ENCODE measurements at regions not wholly inside any gene's neighbourhood (a gene's known extent, or its start where the extent isn't known, plus 50 kb on each side); places are given as distances from the start of the nearest gene placed in this dataset.

DNA sequence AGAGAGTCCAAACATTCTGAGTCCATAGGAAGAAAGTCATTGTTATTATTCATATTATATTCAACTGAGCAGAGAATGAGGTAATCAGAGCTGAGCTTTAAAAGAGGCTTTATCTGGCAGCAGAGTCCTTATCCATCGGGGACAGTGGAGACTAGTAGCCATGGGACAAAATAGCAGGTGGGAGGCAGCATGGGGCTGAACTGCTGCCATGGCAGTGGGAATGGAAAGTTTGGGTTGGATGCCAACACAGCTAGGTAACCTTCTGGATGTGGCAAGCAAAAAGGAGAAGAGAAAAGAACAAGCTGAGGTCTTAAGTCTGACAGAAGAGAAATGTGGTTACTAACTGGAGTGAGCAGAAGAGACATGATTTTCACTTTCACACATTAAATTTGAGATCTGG, 71.0 kb upstream of the CDKN3 start:
- Histone ChIP-seq H3K27ac (ENCODE audit: low read length) (no peak overlapping the region), H3K4me3 (ENCODE audit: low read depth in 1 of 2, low read length in 2 of 2) (no peak overlapping the region), H3K4me1 (ENCODE audit: control insufficient read depth in 1 of 2, insufficient read depth in 2 of 2, low read length in 2 of 2) (no peaks in the 10 kb centered on the region), H3K27me3 (ENCODE audit: low read depth, low read length) (no peaks in the 10 kb centered on the region), H3K9me3 (ENCODE audit: control insufficient read depth in 1 of 2, low read length in 2 of 2) (no peaks in the 10 kb centered on the region), H3K36me3 (ENCODE audit: control insufficient read depth in 1 of 2, insufficient read depth in 2 of 2, low read length in 2 of 2) (no peaks in the 10 kb centered on the region)

DNA sequence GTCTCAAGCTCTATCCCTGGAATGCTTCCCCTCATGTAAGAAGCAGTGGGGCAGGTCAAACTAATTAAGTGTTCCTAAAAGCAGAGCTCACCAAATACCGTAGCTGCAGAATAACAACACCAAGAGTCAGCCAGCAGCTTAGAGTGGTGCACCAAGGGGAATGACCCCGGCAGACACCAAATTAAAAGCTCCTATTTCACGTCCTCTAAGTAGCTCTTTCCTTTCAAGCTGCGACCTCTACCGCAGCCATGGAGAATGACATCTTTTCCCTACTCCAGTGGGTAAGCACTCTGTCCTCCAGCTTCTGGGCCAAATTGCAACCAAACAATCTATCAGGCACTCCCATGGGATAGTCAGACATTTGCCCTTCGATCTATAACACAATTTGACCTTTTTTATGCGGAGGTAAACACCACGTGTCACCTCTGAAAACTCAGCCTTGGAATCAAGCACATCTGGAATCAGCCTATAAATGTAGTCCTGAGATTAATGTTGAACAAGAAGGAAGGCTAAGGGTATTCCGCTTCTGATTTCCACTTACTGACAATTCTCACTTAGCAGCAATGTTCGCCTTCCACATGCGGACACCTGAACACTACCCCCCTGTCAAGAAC, 67.6 kb upstream of the CDKN3 start:
- no peaks in the 10 kb centered on the region for H3K36me3 ChIP-seq (ENCODE audit: control insufficient read depth in 1 of 2, insufficient read depth in 2 of 2, low read length in 2 of 2)
- H3K9me3 ChIP-seq (ENCODE audit: control insufficient read depth in 1 of 2, low read length in 2 of 2), result no peaks in the 10 kb centered on the region
- no peak overlapping the region for H3K27ac ChIP-seq (ENCODE audit: low read length)
- H3K4me3 ChIP-seq (ENCODE audit: low read depth in 1 of 2, low read length in 2 of 2), result no peak overlapping the region
- no peaks in the 10 kb centered on the region for H3K27me3 ChIP-seq (ENCODE audit: low read depth, low read length)
- H3K4me1 ChIP-seq (ENCODE audit: control insufficient read depth in 1 of 2, insufficient read depth in 2 of 2, low read length in 2 of 2), result no peaks in the 10 kb centered on the region

DNA sequence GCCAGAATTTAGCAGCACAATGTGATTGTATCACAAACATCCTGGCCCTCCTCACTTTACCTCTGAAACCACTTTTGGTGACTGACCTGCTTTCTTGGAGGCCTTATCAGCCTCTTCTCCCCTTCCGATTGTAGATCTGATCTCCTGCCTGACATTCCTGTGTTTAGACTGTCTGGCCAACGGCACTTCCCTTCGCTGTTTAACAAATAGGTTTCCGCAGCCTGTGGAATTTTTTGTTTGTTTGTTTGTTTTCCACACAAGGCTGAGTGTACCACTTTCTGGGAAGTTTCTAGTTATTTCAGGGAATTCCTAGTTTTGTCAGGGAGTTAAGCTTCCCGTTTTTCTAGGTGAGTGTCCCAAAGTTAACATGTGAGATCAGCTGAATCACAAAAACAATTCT, 65.9 kb upstream of the CDKN3 start:
- Histone ChIP-seq H3K36me3 (ENCODE audit: control insufficient read depth in 1 of 2, insufficient read depth in 2 of 2, low read length in 2 of 2) (no peaks in the 10 kb centered on the region), H3K4me1 (ENCODE audit: control insufficient read depth in 1 of 2, insufficient read depth in 2 of 2, low read length in 2 of 2) (no peaks in the 10 kb centered on the region), H3K27me3 (ENCODE audit: low read depth, low read length) (no peaks in the 10 kb centered on the region), H3K27ac (ENCODE audit: low read length) (no peak overlapping the region), H3K9me3 (ENCODE audit: control insufficient read depth in 1 of 2, low read length in 2 of 2) (no peaks in the 10 kb centered on the region), H3K4me3 (ENCODE audit: low read depth in 1 of 2, low read length in 2 of 2) (no peak overlapping the region)

DNA sequence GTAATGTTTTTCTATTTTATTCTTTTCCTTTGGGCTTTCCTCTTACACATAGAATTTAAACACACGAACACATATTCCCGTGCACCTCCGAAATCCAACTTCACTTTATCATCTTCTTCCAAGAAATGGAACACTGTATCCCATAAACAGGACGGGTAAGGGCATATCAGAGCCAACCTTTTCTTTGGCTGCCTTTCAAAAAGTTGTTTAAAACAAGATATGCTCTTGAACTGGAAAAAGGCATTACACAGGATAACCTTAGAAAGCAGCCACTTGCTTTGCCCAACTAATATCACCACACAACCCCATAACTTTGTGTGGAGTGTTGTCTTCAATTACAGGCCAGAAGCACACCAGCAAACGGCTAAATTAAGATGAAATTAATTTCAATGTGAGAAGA, 65.3 kb upstream of the CDKN3 start:
- Histone ChIP-seq H3K9me3 (ENCODE audit: control insufficient read depth in 1 of 2, low read length in 2 of 2) (no peaks in the 10 kb centered on the region), H3K4me3 (ENCODE audit: low read depth in 1 of 2, low read length in 2 of 2) (no peak overlapping the region), H3K36me3 (ENCODE audit: control insufficient read depth in 1 of 2, insufficient read depth in 2 of 2, low read length in 2 of 2) (no peaks in the 10 kb centered on the region), H3K4me1 (ENCODE audit: control insufficient read depth in 1 of 2, insufficient read depth in 2 of 2, low read length in 2 of 2) (no peaks in the 10 kb centered on the region), H3K27me3 (ENCODE audit: low read depth, low read length) (no peaks in the 10 kb centered on the region), H3K27ac (ENCODE audit: low read length) (no peak overlapping the region)

DNA sequence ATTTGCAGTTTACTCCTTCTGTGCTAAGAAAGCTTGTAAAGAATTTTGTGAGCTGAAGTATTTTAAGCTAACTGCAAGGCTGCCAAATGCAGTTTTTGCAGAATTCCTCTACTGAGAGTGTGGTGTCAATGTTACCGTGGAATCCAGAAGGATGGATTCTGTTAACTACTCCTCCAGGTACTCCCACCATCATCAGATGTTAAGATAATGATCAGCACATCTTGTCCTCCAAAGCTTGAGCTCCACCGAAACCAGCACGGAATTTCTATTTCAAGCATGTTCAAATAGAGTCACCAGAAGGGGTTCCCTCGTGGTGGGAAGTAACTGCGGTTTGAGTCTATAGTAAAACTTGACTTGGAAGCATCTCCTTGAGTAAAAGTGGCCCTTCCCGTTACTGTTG, 64.3 kb upstream of the CDKN3 start:
- Histone ChIP-seq H3K27me3 (ENCODE audit: low read depth, low read length) (no peaks in the 10 kb centered on the region), H3K9me3 (ENCODE audit: control insufficient read depth in 1 of 2, low read length in 2 of 2) (no peaks in the 10 kb centered on the region), H3K4me3 (ENCODE audit: low read depth in 1 of 2, low read length in 2 of 2) (no peak overlapping the region), H3K36me3 (ENCODE audit: control insufficient read depth in 1 of 2, insufficient read depth in 2 of 2, low read length in 2 of 2) (no peaks in the 10 kb centered on the region), H3K4me1 (ENCODE audit: control insufficient read depth in 1 of 2, insufficient read depth in 2 of 2, low read length in 2 of 2) (no peaks in the 10 kb centered on the region), H3K27ac (ENCODE audit: low read length) (no peak overlapping the region)

DNA sequence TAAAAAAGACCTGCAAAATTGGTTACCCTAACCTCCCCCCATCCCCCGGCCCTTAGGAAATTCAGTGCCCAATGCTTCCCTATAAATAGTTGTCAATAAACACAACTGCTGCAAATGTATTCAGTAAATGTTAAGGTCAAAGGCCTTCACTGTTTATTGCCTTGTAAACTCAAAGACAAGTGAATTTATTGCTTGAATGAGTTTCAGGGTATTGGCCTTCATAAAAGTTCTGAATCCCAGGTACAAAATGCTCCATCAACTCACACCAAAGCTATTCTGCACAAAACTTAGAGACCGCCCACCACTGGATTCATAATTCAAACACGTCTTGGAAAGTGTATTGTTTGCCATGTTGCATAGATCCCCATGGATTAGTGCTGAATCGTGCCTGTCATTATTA, 63.3 kb upstream of the CDKN3 start:
- Histone ChIP-seq H3K36me3 (ENCODE audit: control insufficient read depth in 1 of 2, insufficient read depth in 2 of 2, low read length in 2 of 2) (no peaks in the 10 kb centered on the region), H3K9me3 (ENCODE audit: control insufficient read depth in 1 of 2, low read length in 2 of 2) (no peaks in the 10 kb centered on the region), H3K4me3 (ENCODE audit: low read depth in 1 of 2, low read length in 2 of 2) (no peak overlapping the region), H3K27me3 (ENCODE audit: low read depth, low read length) (no peaks in the 10 kb centered on the region), H3K4me1 (ENCODE audit: control insufficient read depth in 1 of 2, insufficient read depth in 2 of 2, low read length in 2 of 2) (no peaks in the 10 kb centered on the region), H3K27ac (ENCODE audit: low read length) (no peak overlapping the region)

DNA sequence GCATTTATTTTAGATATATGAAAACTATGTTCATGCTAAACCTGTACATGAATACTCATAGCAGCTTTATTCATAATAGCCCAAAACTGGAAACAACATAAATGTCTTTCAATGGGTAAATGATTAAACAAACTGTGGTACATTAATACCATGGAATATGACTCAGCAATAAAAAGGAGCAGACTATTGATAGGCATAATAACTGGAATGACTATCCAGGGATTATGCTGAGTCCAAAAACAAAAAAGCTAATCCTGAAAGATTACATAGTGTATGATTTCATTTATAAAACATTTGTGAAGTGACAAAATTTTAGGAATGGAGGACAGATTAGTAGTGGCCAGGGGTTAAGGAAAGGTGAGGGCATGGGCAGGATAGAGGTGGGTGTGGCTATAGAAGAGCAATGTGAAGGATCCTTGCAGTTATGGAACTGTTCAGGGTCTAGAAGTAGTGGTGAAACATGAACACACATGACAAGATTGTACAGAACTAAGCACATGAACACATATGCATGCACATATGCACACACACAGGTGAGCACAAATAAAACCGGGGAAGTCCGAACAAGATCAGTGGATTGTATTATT, 61.1 kb upstream of the CDKN3 start:
- Histone ChIP-seq H3K27me3 (ENCODE audit: low read depth, low read length) (no peaks in the 10 kb centered on the region), H3K27ac (ENCODE audit: low read length) (no peak overlapping the region), H3K36me3 (ENCODE audit: control insufficient read depth in 1 of 2, insufficient read depth in 2 of 2, low read length in 2 of 2) (no peaks in the 10 kb centered on the region), H3K9me3 (ENCODE audit: control insufficient read depth in 1 of 2, low read length in 2 of 2) (no peaks in the 10 kb centered on the region), H3K4me1 (ENCODE audit: control insufficient read depth in 1 of 2, insufficient read depth in 2 of 2, low read length in 2 of 2) (no peaks in the 10 kb centered on the region), H3K4me3 (ENCODE audit: low read depth in 1 of 2, low read length in 2 of 2) (no peak overlapping the region)

DNA sequence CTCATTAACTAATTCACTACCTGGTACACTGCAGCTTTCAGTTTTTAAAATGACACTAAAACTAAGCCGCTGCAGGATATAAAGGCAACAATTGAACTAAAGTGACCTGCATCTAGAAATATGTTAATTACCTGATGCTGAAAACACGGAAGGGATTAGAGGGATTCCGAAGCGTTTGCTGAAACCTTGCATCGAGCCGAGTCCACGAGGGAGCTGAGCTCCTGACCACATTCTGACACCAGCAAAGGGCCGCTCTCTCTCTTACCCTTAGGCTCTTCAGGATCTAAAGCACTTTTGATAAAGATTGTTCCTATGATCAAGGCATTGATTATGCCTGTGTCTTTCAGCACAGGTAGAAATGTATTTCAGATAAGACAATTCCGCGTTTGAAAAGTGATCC, 59.5 kb upstream of the CDKN3 start:
- Histone ChIP-seq H3K9me3 (ENCODE audit: control insufficient read depth in 1 of 2, low read length in 2 of 2) (no peaks in the 10 kb centered on the region), H3K4me3 (ENCODE audit: low read depth in 1 of 2, low read length in 2 of 2) (no peak overlapping the region), H3K27ac (ENCODE audit: low read length) (no peak overlapping the region), H3K36me3 (ENCODE audit: control insufficient read depth in 1 of 2, insufficient read depth in 2 of 2, low read length in 2 of 2) (no peaks in the 10 kb centered on the region), H3K27me3 (ENCODE audit: low read depth, low read length) (no peaks in the 10 kb centered on the region), H3K4me1 (ENCODE audit: control insufficient read depth in 1 of 2, insufficient read depth in 2 of 2, low read length in 2 of 2) (no peaks in the 10 kb centered on the region)

DNA sequence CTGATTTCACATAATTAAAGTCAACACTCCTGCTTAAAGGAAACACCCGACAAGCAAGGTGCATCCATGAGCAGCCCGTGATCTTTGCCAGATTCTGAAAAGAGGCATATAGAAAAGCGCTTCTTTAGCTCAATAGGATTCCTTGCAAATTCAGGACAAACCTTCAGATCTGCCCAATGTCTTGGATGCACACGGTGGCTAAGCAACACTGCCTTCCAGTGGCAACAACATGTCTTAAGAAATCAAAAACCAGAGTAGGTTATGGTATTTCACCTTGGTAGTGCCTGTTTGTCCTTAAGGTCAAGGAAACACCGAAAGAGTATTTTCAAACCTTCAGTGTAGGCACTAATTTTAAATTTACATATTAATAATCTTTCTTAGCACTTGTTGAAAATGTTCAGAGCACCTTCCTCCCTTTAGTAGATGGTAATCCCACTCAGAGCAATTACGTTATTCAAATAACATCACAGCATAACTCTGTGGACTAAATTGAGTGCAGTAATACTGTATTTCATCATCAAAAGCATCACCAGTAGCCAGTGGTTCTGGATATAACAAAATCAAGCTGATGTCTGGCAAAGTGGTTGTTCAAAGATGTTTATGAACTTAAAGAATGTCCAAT, 58.0 kb upstream of the CDKN3 start:
- Histone ChIP-seq H3K27me3 (ENCODE audit: low read depth, low read length) (no peaks in the 10 kb centered on the region), H3K36me3 (ENCODE audit: control insufficient read depth in 1 of 2, insufficient read depth in 2 of 2, low read length in 2 of 2) (no peaks in the 10 kb centered on the region), H3K4me3 (ENCODE audit: low read depth in 1 of 2, low read length in 2 of 2) (no peak overlapping the region), H3K9me3 (ENCODE audit: control insufficient read depth in 1 of 2, low read length in 2 of 2) (no peaks in the 10 kb centered on the region), H3K4me1 (ENCODE audit: control insufficient read depth in 1 of 2, insufficient read depth in 2 of 2, low read length in 2 of 2) (no peaks in the 10 kb centered on the region), H3K27ac (ENCODE audit: low read length) (no peak overlapping the region)

DNA sequence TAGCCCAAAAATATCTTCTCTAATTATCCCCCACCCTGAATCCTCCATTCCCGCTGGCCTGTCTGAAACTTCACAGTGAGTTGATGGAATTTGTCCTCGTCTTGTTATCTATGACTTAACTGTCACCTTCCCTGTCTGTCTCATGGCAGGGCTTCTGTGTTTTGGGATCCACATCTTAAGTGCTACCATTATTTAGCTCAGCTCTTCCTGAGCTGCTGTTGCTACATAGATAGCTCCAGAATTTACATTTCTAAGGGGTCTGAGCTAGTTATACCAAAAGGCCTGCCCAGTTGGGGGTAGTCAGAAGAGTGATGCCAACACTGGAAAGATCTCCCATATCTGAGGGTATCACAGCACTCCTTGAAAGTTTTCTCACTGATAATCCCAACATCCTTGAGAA, 57.0 kb upstream of the CDKN3 start:
- no peaks in the 10 kb centered on the region for H3K27me3 ChIP-seq (ENCODE audit: low read depth, low read length)
- H3K4me3 ChIP-seq (ENCODE audit: low read depth in 1 of 2, low read length in 2 of 2), result no peak overlapping the region
- H3K9me3 ChIP-seq (ENCODE audit: control insufficient read depth in 1 of 2, low read length in 2 of 2), result no peaks in the 10 kb centered on the region
- H3K27ac ChIP-seq (ENCODE audit: low read length), result no peak overlapping the region
- no peaks in the 10 kb centered on the region for H3K36me3 ChIP-seq (ENCODE audit: control insufficient read depth in 1 of 2, insufficient read depth in 2 of 2, low read length in 2 of 2)
- no peaks in the 10 kb centered on the region for H3K4me1 ChIP-seq (ENCODE audit: control insufficient read depth in 1 of 2, insufficient read depth in 2 of 2, low read length in 2 of 2)

DNA sequence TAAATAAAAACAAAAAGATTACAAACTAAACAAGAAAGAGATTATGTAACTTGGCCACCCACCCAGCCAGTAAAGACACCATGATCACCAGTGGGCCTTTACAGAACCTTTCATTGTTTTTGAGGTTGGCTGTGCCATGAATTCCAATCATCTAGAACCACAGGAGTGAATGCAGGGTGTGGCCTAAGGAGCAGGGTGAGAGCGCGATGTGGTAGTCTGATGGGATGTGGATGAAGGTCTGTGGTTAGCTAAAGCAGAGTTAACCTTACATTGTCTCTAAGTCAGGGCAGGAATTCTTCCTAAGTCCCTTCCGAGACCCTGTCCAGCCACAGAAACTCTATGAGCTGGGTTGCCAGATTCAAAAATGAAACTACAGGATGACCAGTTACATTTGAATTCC, 54.0 kb upstream of the CDKN3 start:
- Histone ChIP-seq H3K4me1 (ENCODE audit: control insufficient read depth in 1 of 2, insufficient read depth in 2 of 2, low read length in 2 of 2) (no peaks in the 10 kb centered on the region), H3K27me3 (ENCODE audit: low read depth, low read length) (no peaks in the 10 kb centered on the region), H3K4me3 (ENCODE audit: low read depth in 1 of 2, low read length in 2 of 2) (no peak overlapping the region), H3K9me3 (ENCODE audit: control insufficient read depth in 1 of 2, low read length in 2 of 2) (no peaks in the 10 kb centered on the region), H3K36me3 (ENCODE audit: control insufficient read depth in 1 of 2, insufficient read depth in 2 of 2, low read length in 2 of 2) (no peaks in the 10 kb centered on the region), H3K27ac (ENCODE audit: low read length) (no peak overlapping the region)
